ENCODE measurements at regions not wholly inside any gene's neighbourhood (a gene's known extent, or its start where the extent isn't known, plus 50 kb on each side); places are given as distances from the start of the nearest gene placed in this dataset.

GRCh38 chr5:88984040-88984439 lies 101.1 kb upstream of the MEF2C start:
- DNase-seq: no peak

- no peak for DNase-seq
These were observed 96.7 kb upstream of the MEF2C start for GRCh38 chr5:88979726-88980125.

GRCh38 chr5:88979244-88979643 lies 96.3 kb upstream of the MEF2C start:
- DNase-seq: peak; percentile 74 to 83

- no peak for DNase-seq
These were observed 93.9 kb upstream of the MEF2C start for GRCh38 chr5:88976914-88977313.

- no peak for DNase-seq
These were observed 84.9 kb upstream of the MEF2C start for GRCh38 chr5:88967633-88968585.

- no peak for DNase-seq
These were observed 81.8 kb upstream of the MEF2C start for GRCh38 chr5:88964831-88965230.

- no peak for DNase-seq
These were observed 74.0 kb upstream of the MEF2C start for GRCh38 chr5:88957013-88957412.

GRCh38 chr5:88956416-88956815 lies 73.4 kb upstream of the MEF2C start:
- DNase-seq: no peak

GRCh38 chr5:88955403-88955802 lies 72.4 kb upstream of the MEF2C start:
- no peak for DNase-seq

- DNase-seq: no peak
These were observed 71.5 kb upstream of the MEF2C start for GRCh38 chr5:88954511-88954910.

- no peak for DNase-seq
These were observed 70.1 kb upstream of the MEF2C start for GRCh38 chr5:88952996-88953643.

- DNase-seq: no peak
These were observed 69.4 kb upstream of the MEF2C start for GRCh38 chr5:88952344-88952743.

- no peak for DNase-seq
These were observed 68.5 kb upstream of the MEF2C start for GRCh38 chr5:88951457-88951856.

GRCh38 chr5:88948746-88949600 lies 66.0 kb upstream of the MEF2C start:
- no peak for DNase-seq

GRCh38 chr5:88944751-88945531 lies 62.0 kb upstream of the MEF2C start:
- no peak for DNase-seq

- no peak for DNase-seq
These were observed 58.6 kb upstream of the MEF2C start for GRCh38 chr5:88941581-88941980.

GRCh38 chr5:88940713-88941112 lies 57.7 kb upstream of the MEF2C start:
- DNase-seq: no peak

- DNase-seq: no peak
These were observed 56.3 kb upstream of the MEF2C start for GRCh38 chr5:88939300-88939699.

- no peak for DNase-seq
These were observed 55.5 kb upstream of the MEF2C start for GRCh38 chr5:88938488-88938887.

GRCh38 chr5:88937406-88937805 lies 54.4 kb upstream of the MEF2C start:
- DNase-seq: no peak

- DNase-seq: no peak
These were observed 51.5 kb upstream of the MEF2C start for GRCh38 chr5:88934439-88934838.

Data from AML-193 (cell line).